Activated CD4-positive, alpha-beta memory T cell treated with anti-CD3 and anti-CD28 coated beads for 36 hours (primary cell): ENCODE measurements at regions not wholly inside any gene's neighbourhood (a gene's known extent, or its start where the extent isn't known, plus 50 kb on each side); places are given as distances from the start of the nearest gene placed in this dataset.

ENCODE experiments used
- CTCF ChIA-PET: fragments of 350-600 bp; sonication (Branson Sonifier 250); formaldehyde crosslinking; loops from one replicate; lab custom pipeline; 2021; ENCODE audit warnings: antibody characterized with exemption, inconsistent platforms; lab: Charles Lee
- POLR2A ChIA-PET: fragments of 350-600 bp; sonication (Branson Sonifier 250); formaldehyde crosslinking; loops from one replicate; lab custom pipeline; 2021; ENCODE audit warnings: antibody characterized with exemption; lab: Charles Lee
- DNase-seq: peaks from one replicate; pipeline ENCODE4 v3.0.0-alpha.2; 2020
- H3K27ac Mint-ChIP-seq: one replicate; pipeline ENCODE4 v1.8.0; 2021; ENCODE audit warnings: mixed read lengths
- H3K27me3 Mint-ChIP-seq: one replicate; pipeline ENCODE4 v1.8.0; 2021; ENCODE audit warnings: mixed read lengths
- H3K36me3 Mint-ChIP-seq: one replicate; pipeline ENCODE4 v1.8.0; 2021; ENCODE audit warnings: mixed read lengths
- H3K4me1 Mint-ChIP-seq: one replicate; pipeline ENCODE4 v1.8.0; 2021; ENCODE audit warnings: low read depth, mixed read lengths
- H3K4me3 Mint-ChIP-seq: one replicate; pipeline ENCODE4 v1.8.0; 2021; ENCODE audit warnings: mild to moderate bottlenecking, mixed read lengths
- H3K9me3 Mint-ChIP-seq: one replicate; pipeline ENCODE4 v1.8.0; 2021; ENCODE audit warnings: mixed read lengths
- intact Hi-C: fragments of 100-400 bp; cut with micrococcal nuclease; formaldehyde crosslinking; loops from one replicate; pipeline ENCODE4 v1.15.1; 2023

- intact Hi-C loops: no loop called here
- H3K4me3 Mint-ChIP-seq: no peak overlapping the region
Observed at GRCh38 chr18:60671021-60671420, 298.4 kb upstream of the MC4R start.

GRCh38 chr18:60675126-60675525 is 302.6 kb upstream of the MC4R start:
- Mint-ChIP-seq H3K4me1 (no peaks in the 10 kb centered on the region), H3K9me3 (peaks cover 2% of the 10 kb centered on the region), H3K27ac (no peak overlapping the region), H3K4me3 (no peak overlapping the region), H3K27me3 (no peaks in the 10 kb centered on the region), H3K36me3 (no peaks in the 10 kb centered on the region)
- ChIA-PET POLR2A (no interaction called here), CTCF (no interaction called here)
- intact Hi-C loops: no loop called here
- DNase-seq: no peak

More at GRCh38 chr18:60671021-60671420, 298.4 kb upstream of the MC4R start:
- Mint-ChIP-seq H3K9me3 (peaks cover 2% of the 10 kb centered on the region), H3K27ac (no peak overlapping the region), H3K4me1 (no peaks in the 10 kb centered on the region), H3K36me3 (no peaks in the 10 kb centered on the region), H3K27me3 (no peaks in the 10 kb centered on the region)
- ChIA-PET POLR2A (no interaction called here), CTCF (no interaction called here)
- DNase-seq: no peak

GRCh38 chr18:60675801-60676200 is 303.2 kb upstream of the MC4R start:
- ChIA-PET POLR2A (no interaction called here), CTCF (no interaction called here)
- no peaks in the 10 kb centered on the region for H3K36me3 Mint-ChIP-seq
- no peak overlapping the region for H3K27ac Mint-ChIP-seq
- no peak overlapping the region for H3K4me3 Mint-ChIP-seq
- peaks cover 2% of the 10 kb centered on the region for H3K9me3 Mint-ChIP-seq
- intact Hi-C loops: no loop called here
- no peaks in the 10 kb centered on the region for H3K4me1 Mint-ChIP-seq
- no peak for DNase-seq
- no peaks in the 10 kb centered on the region for H3K27me3 Mint-ChIP-seq

- H3K27ac Mint-ChIP-seq: no peak overlapping the region
- H3K4me1 Mint-ChIP-seq: no peaks in the 10 kb centered on the region
- POLR2A ChIA-PET: no interaction called here
- H3K36me3 Mint-ChIP-seq: no peaks in the 10 kb centered on the region
- intact Hi-C loops: no loop called here
- H3K27me3 Mint-ChIP-seq: no peaks in the 10 kb centered on the region
- peaks cover 2% of the 10 kb centered on the region for H3K9me3 Mint-ChIP-seq
- DNase-seq: no peak
- no peak overlapping the region for H3K4me3 Mint-ChIP-seq
- CTCF ChIA-PET: no interaction called here
Observed at GRCh38 chr18:60676815-60677214, 304.2 kb upstream of the MC4R start.

GRCh38 chr18:60684843-60685513 is 312.4 kb upstream of the MC4R start:
- DNase-seq: no peak
- Mint-ChIP-seq H3K36me3 (no peaks in the 10 kb centered on the region), H3K27ac (no peak overlapping the region), H3K4me1 (no peaks in the 10 kb centered on the region), H3K4me3 (no peak overlapping the region), H3K27me3 (no peaks in the 10 kb centered on the region), H3K9me3 (peaks cover 4% of the 10 kb centered on the region)
- POLR2A ChIA-PET: no interaction called here
- intact Hi-C loops: no loop called here
- CTCF ChIA-PET: no interaction called here

GRCh38 chr18:60686142-60686541 is 313.6 kb upstream of the MC4R start:
- Mint-ChIP-seq H3K36me3 (no peaks in the 10 kb centered on the region), H3K4me1 (no peaks in the 10 kb centered on the region), H3K9me3 (peaks cover 4% of the 10 kb centered on the region), H3K27ac (no peak overlapping the region), H3K27me3 (no peaks in the 10 kb centered on the region), H3K4me3 (no peak overlapping the region)
- DNase-seq: no peak
- POLR2A ChIA-PET: no interaction called here
- intact Hi-C loops: no loop called here
- CTCF ChIA-PET: no interaction called here

- no peaks in the 10 kb centered on the region for H3K9me3 Mint-ChIP-seq
- no peaks in the 10 kb centered on the region for H3K36me3 Mint-ChIP-seq
- no peak for DNase-seq
- ChIA-PET POLR2A (no interaction called here), CTCF (no interaction called here)
- H3K4me3 Mint-ChIP-seq: no peak overlapping the region
- no peaks in the 10 kb centered on the region for H3K27me3 Mint-ChIP-seq
- H3K4me1 Mint-ChIP-seq: no peaks in the 10 kb centered on the region
- intact Hi-C loops: no loop called here
- no peak overlapping the region for H3K27ac Mint-ChIP-seq
Observed at GRCh38 chr18:60691061-60691460, 318.5 kb upstream of the MC4R start.

- no peaks in the 10 kb centered on the region for H3K36me3 Mint-ChIP-seq
- H3K9me3 Mint-ChIP-seq: no peaks in the 10 kb centered on the region
- POLR2A ChIA-PET: no interaction called here
- intact Hi-C loops: no loop called here
- DNase-seq: no peak
- CTCF ChIA-PET: no interaction called here
- H3K4me1 Mint-ChIP-seq: no peaks in the 10 kb centered on the region
- no peak overlapping the region for H3K4me3 Mint-ChIP-seq
- H3K27me3 Mint-ChIP-seq: no peaks in the 10 kb centered on the region
- no peak overlapping the region for H3K27ac Mint-ChIP-seq
Observed at GRCh38 chr18:60693426-60693825, 320.9 kb upstream of the MC4R start.

GRCh38 chr18:60698901-60699300 is 326.3 kb upstream of the MC4R start:
- CTCF ChIA-PET: no interaction called here
- H3K4me3 Mint-ChIP-seq: no peak overlapping the region
- no peaks in the 10 kb centered on the region for H3K9me3 Mint-ChIP-seq
- POLR2A ChIA-PET: no interaction called here
- no peaks in the 10 kb centered on the region for H3K36me3 Mint-ChIP-seq
- DNase-seq: no peak
- H3K4me1 Mint-ChIP-seq: no peaks in the 10 kb centered on the region
- no peak overlapping the region for H3K27ac Mint-ChIP-seq
- intact Hi-C loops: no loop called here
- no peaks in the 10 kb centered on the region for H3K27me3 Mint-ChIP-seq

- POLR2A ChIA-PET: no interaction called here
- Mint-ChIP-seq H3K4me1 (no peaks in the 10 kb centered on the region), H3K27me3 (no peaks in the 10 kb centered on the region), H3K36me3 (no peaks in the 10 kb centered on the region), H3K9me3 (no peaks in the 10 kb centered on the region), H3K27ac (no peak overlapping the region), H3K4me3 (no peak overlapping the region)
- intact Hi-C loops: no loop called here
- DNase-seq: no peak
- CTCF ChIA-PET: no interaction called here
Observed at GRCh38 chr18:60722742-60723141, 350.2 kb upstream of the MC4R start.

GRCh38 chr18:60732143-60732542 is 359.6 kb upstream of the MC4R start:
- H3K27me3 Mint-ChIP-seq: no peaks in the 10 kb centered on the region
- intact Hi-C loops: no loop called here
- H3K27ac Mint-ChIP-seq: no peak overlapping the region
- no peak for DNase-seq
- ChIA-PET CTCF (no interaction called here), POLR2A (no interaction called here)
- H3K9me3 Mint-ChIP-seq: peaks cover 3% of the 10 kb centered on the region
- H3K36me3 Mint-ChIP-seq: no peaks in the 10 kb centered on the region
- H3K4me3 Mint-ChIP-seq: no peak overlapping the region
- no peaks in the 10 kb centered on the region for H3K4me1 Mint-ChIP-seq

GRCh38 chr18:60739212-60739611 is 366.6 kb upstream of the MC4R start:
- POLR2A ChIA-PET: no interaction called here
- H3K27ac Mint-ChIP-seq: no peak overlapping the region
- DNase-seq: no peak

GRCh38 chr18:60740313-60740712 is 367.7 kb upstream of the MC4R start:
- CTCF ChIA-PET: no interaction called here
- POLR2A ChIA-PET: no interaction called here
- Mint-ChIP-seq H3K4me3 (no peak overlapping the region), H3K4me1 (no peaks in the 10 kb centered on the region), H3K36me3 (no peaks in the 10 kb centered on the region), H3K9me3 (no peaks in the 10 kb centered on the region), H3K27ac (no peak overlapping the region), H3K27me3 (no peaks in the 10 kb centered on the region)
- no peak for DNase-seq
- intact Hi-C loops: no loop called here

More at GRCh38 chr18:60739212-60739611, 366.6 kb upstream of the MC4R start:
- CTCF ChIA-PET: no interaction called here
- H3K36me3 Mint-ChIP-seq: no peaks in the 10 kb centered on the region
- intact Hi-C loops: no loop called here
- peaks cover 3% of the 10 kb centered on the region for H3K9me3 Mint-ChIP-seq
- H3K27me3 Mint-ChIP-seq: no peaks in the 10 kb centered on the region
- no peak overlapping the region for H3K4me3 Mint-ChIP-seq
- H3K4me1 Mint-ChIP-seq: no peaks in the 10 kb centered on the region
